ENCODE measurements at regions not wholly inside any gene's neighbourhood (a gene's known extent, or its start where the extent isn't known, plus 50 kb on each side); places are given as distances from the start of the nearest gene placed in this dataset.
"Not testable (repeated sequence)": the region's sequence is repeated elsewhere in the genome, so short reads cannot be mapped to it uniquely, and the experiment has no call there.

GRCh38 chr12:25397001-25397400, 146.3 kb upstream of the KRAS start:
- WGBS, 4 donors: 72 to 90% (median 78%) methylated on average over 6 of the region's 6 CpGs
- intact Hi-C loops (cut with DNase I): loop anchor here in 1 of 10 donors (10.0 kb wide), 1 partner anchor 402 kb away; no protein-coding TSS in a partner anchor
- ATAC-seq (no peak), DNase-seq (no peak)
- Histone ChIP-seq H3K4me3 (no peak overlapping the region), H3K36me3 (no peaks in the 10 kb centered on the region), H3K27ac (no peak overlapping the region), H3K4me1 (no peaks in the 10 kb centered on the region), H3K9me3 (no peaks in the 10 kb centered on the region), H3K27me3 (no peaks in the 10 kb centered on the region)
- no peak for TF ChIP-seq POLR2A (IDR thresholded peaks at IDR 0.05)
- TF ChIP-seq CTCF (IDR thresholded peaks at IDR 0.05): no peak

- H3K27me3 ChIP-seq: no peaks in the 10 kb centered on the region
- H3K4me1 ChIP-seq: no peaks in the 10 kb centered on the region
- intact Hi-C loops (cut with DNase I): loop anchor here in 1 of 10 donors (10.0 kb wide), 1 partner anchor 400 kb away; no protein-coding TSS in a partner anchor
- no peak overlapping the region for H3K4me3 ChIP-seq
- DNase-seq (no peak), ATAC-seq (no peak)
- whole genome bisulfite sequencing, 4 donors: 0 to 95% (median 25%) methylated on average over 1 of the region's 1 CpG
- no peaks in the 10 kb centered on the region for H3K9me3 ChIP-seq
- H3K27ac ChIP-seq: no peak overlapping the region
- H3K36me3 ChIP-seq: no peaks in the 10 kb centered on the region
- TF ChIP-seq CTCF (IDR thresholded peaks at IDR 0.05): no peak
- TF ChIP-seq POLR2A (IDR thresholded peaks at IDR 0.05): no peak
Measured at GRCh38 chr12:25395227-25395626, 144.5 kb upstream of the KRAS start.

- not testable (repeated sequence) for H3K36me3 ChIP-seq, DNase-seq, H3K4me1 ChIP-seq, H3K27ac ChIP-seq, H3K9me3 ChIP-seq, H3K4me3 ChIP-seq, ATAC-seq, H3K27me3 ChIP-seq
- intact Hi-C loops (cut with DNase I): loop anchor here in 1 of 10 donors (10.0 kb wide), 1 partner anchor 400 kb away; no protein-coding TSS in a partner anchor
- WGBS, 4 donors: 66 to 88% (median 77%) methylated on average over 4 of the region's 4 CpGs
Measured at GRCh38 chr12:25394775-25395174, 144.0 kb upstream of the KRAS start.

- 78 to 86% (median 84%) methylated on average over 9 of the region's 9 CpGs for WGBS, 4 donors
- H3K4me1 ChIP-seq: no peaks in the 10 kb centered on the region
- H3K36me3 ChIP-seq: no peaks in the 10 kb centered on the region
- DNase-seq (no peak), ATAC-seq (no peak)
- H3K27me3 ChIP-seq: no peaks in the 10 kb centered on the region
- no peaks in the 10 kb centered on the region for H3K9me3 ChIP-seq
- no peak overlapping the region for H3K27ac ChIP-seq
- intact Hi-C loops (cut with DNase I): loop anchor here in 1 of 10 donors (10.0 kb wide), 1 partner anchor 399 kb away; no protein-coding TSS in a partner anchor
- no peak overlapping the region for H3K4me3 ChIP-seq
- TF ChIP-seq CTCF (IDR thresholded peaks at IDR 0.05) (no peak), POLR2A (IDR thresholded peaks at IDR 0.05) (no peak)
Measured at GRCh38 chr12:25394025-25394424, 143.3 kb upstream of the KRAS start.

GRCh38 chr12:25391346-25391745, 140.6 kb upstream of the KRAS start:
- H3K36me3 ChIP-seq, H3K4me3 ChIP-seq, H3K9me3 ChIP-seq, H3K4me1 ChIP-seq, H3K27ac ChIP-seq, DNase-seq, H3K27me3 ChIP-seq, ATAC-seq: not testable (repeated sequence)
- 92 to 97% (median 96%) methylated on average over 21 to 25 of the region's 25 CpGs for WGBS, 4 donors
- intact Hi-C loops (cut with DNase I): loop anchor here in 1 of 10 donors (10.0 kb wide), 1 partner anchor 397 kb away; no protein-coding TSS in a partner anchor
